ENCODE measurements at regions not wholly inside any gene's neighbourhood (a gene's known extent, or its start where the extent isn't known, plus 50 kb on each side); places are given as distances from the start of the nearest gene placed in this dataset.

- TF ChIP-seq POLR2A (IDR thresholded peaks at IDR 0.05), result no peak
- TF ChIP-seq CTCF (IDR thresholded peaks at IDR 0.05), result no peak
- no peak for ATAC-seq
- no peak for DNase-seq
- Histone ChIP-seq H3K4me1 (no peaks in the 10 kb centered on the region), H3K9me3 (no peaks in the 10 kb centered on the region), H3K36me3 (no peaks in the 10 kb centered on the region), H3K4me3 (no peak overlapping the region), H3K27ac (no peak overlapping the region), H3K27me3 (peaks cover 0 to 3% (median 0%) of the 10 kb centered on the region in 9 donors)
- 81 to 94% (median 92%) methylated on average over 6 of the region's 6 CpGs for WGBS, 4 donors
- intact Hi-C loops (cut with DNase I), result no loop called here
Measured at GRCh38 chr20:39813190-39813829, 851.2 kb downstream of the DHX35 start.

- DNase-seq, result no peak
- H3K27ac ChIP-seq, result no peak overlapping the region
- WGBS, 4 donors, result 73 to 91% (median 85%) methylated on average over 2 of the region's 2 CpGs
Measured at GRCh38 chr20:39812116-39812515, 850.0 kb downstream of the DHX35 start.

GRCh38 chr20:39810309-39810708 is 848.2 kb downstream of the DHX35 start:
- Histone ChIP-seq H3K4me3 (no peak overlapping the region), H3K27ac (no peak overlapping the region), H3K27me3 (peaks cover 0 to 3% (median 0%) of the 10 kb centered on the region in 9 donors), H3K36me3 (no peaks in the 10 kb centered on the region), H3K4me1 (no peaks in the 10 kb centered on the region), H3K9me3 (no peaks in the 10 kb centered on the region)
- intact Hi-C loops (cut with DNase I), result no loop called here
- ATAC-seq (no peak), DNase-seq (no peak)
- WGBS, 4 donors, result 44 to 54% (median 49%) methylated on average over 2 of the region's 2 CpGs
- TF ChIP-seq POLR2A (IDR thresholded peaks at IDR 0.05) (no peak), CTCF (IDR thresholded peaks at IDR 0.05) (no peak)

More at GRCh38 chr20:39812116-39812515, 850.0 kb downstream of the DHX35 start:
- Histone ChIP-seq H3K4me1 (no peaks in the 10 kb centered on the region), H3K27me3 (peaks cover 0 to 3% (median 0%) of the 10 kb centered on the region in 9 donors), H3K4me3 (no peak overlapping the region), H3K9me3 (no peaks in the 10 kb centered on the region), H3K36me3 (no peaks in the 10 kb centered on the region)
- no peak for ATAC-seq
- intact Hi-C loops (cut with DNase I), result no loop called here
- TF ChIP-seq CTCF (IDR thresholded peaks at IDR 0.05) (no peak), POLR2A (IDR thresholded peaks at IDR 0.05) (no peak)

- TF ChIP-seq CTCF (IDR thresholded peaks at IDR 0.05), result no peak
- TF ChIP-seq POLR2A (IDR thresholded peaks at IDR 0.05), result no peak
- DNase-seq (no peak), ATAC-seq (no peak)
- Histone ChIP-seq H3K9me3 (no peaks in the 10 kb centered on the region), H3K27ac (no peak overlapping the region), H3K36me3 (no peaks in the 10 kb centered on the region), H3K4me1 (no peaks in the 10 kb centered on the region), H3K27me3 (peaks cover 0 to 3% (median 0%) of the 10 kb centered on the region in 9 donors), H3K4me3 (no peak overlapping the region)
- 48 to 60% (median 54%) methylated on average over 1 of the region's 1 CpG for WGBS, 4 donors
- intact Hi-C loops (cut with DNase I), result no loop called here
Measured at GRCh38 chr20:39808613-39809012, 846.5 kb downstream of the DHX35 start.
